ENCODE measurements at regions not wholly inside any gene's neighbourhood (a gene's known extent, or its start where the extent isn't known, plus 50 kb on each side); places are given as distances from the start of the nearest gene placed in this dataset.

- H4K20me1 ChIP-seq (replicated peaks in 1 of 2; ENCODE audit: control insufficient read depth in 1 of 2, insufficient read depth in 2 of 2, low read length in 2 of 2): no peaks in the 10 kb centered on the region
- no peak overlapping the region for H4K8ac ChIP-seq (ENCODE audit: extremely low read depth, insufficient read depth, low read length)
- DNase-seq (ENCODE audit: low read depth in 1 of 2, low spot score in 2 of 2) (no peak), FAIRE-seq (no peak)
- H3K4me1 ChIP-seq (replicated peaks in 1 of 4; ENCODE audit: control insufficient read depth in 3 of 4, insufficient read depth in 4 of 4, low read length in 3 of 4): no peaks in the 10 kb centered on the region
- no peak overlapping the region for H3K4ac ChIP-seq (replicated peaks; ENCODE audit: insufficient read length, low read depth, low read length)
- no peak for TF ChIP-seq EP300 (IDR thresholded peaks at IDR 0.05; ENCODE audit: borderline replicate concordance in 1 of 2, low read depth in 2 of 2, low read length in 2 of 2)
- no peak for TF ChIP-seq SP1 (IDR thresholded peaks at IDR 0.05; ENCODE audit: low read depth, low read length)
- no peak for TF ChIP-seq RBBP5 (IDR thresholded peaks at IDR 0.05; ENCODE audit: borderline replicate concordance, low read depth, low read length)
- no peak for TF ChIP-seq SIX5 (IDR thresholded peaks at IDR 0.05; ENCODE audit: low read depth, low read length)
- TF ChIP-seq KDM1A (IDR thresholded peaks at IDR 0.05; ENCODE audit: borderline replicate concordance, low read length): no peak
- no peak for TF ChIP-seq ASH2L (IDR thresholded peaks at IDR 0.05; ENCODE audit: low read length)
- TF ChIP-seq GTF2F1 (IDR thresholded peaks at IDR 0.05; ENCODE audit: borderline replicate concordance, low read depth, low read length): no peak
- no peak for TF ChIP-seq HDAC6 (IDR thresholded peaks at IDR 0.05; ENCODE audit: low read depth, low read length)
- TF ChIP-seq EZH2 (IDR thresholded peaks at IDR 0.05; ENCODE audit: low read depth, low read length, severe bottlenecking): no peak
- TF ChIP-seq TCF12 (IDR thresholded peaks at IDR 0.05; ENCODE audit: low read depth, low read length): no peak
- TF ChIP-seq CREB1 (IDR thresholded peaks at IDR 0.05): no peak
- TF ChIP-seq SIN3A (conservative IDR thresholded peaks at IDR 0.05 in 1 of 2, IDR thresholded peaks at IDR 0.05 in 1 of 2; ENCODE audit: low read depth in 1 of 2, low read length in 2 of 2): no peak
- no peak for TF ChIP-seq SIRT6 (IDR thresholded peaks at IDR 0.05; ENCODE audit: low read length)
- TF ChIP-seq GABPA (IDR thresholded peaks at IDR 0.05; ENCODE audit: borderline replicate concordance, insufficient read depth, low read length): no peak
- no peak overlapping the region for H3K27ac ChIP-seq (ENCODE audit: low read depth, low read length)
- H2BK12ac ChIP-seq (ENCODE audit: low read depth, low read length): no peak overlapping the region
- H4K5ac ChIP-seq (ENCODE audit: insufficient read length, low read depth, low read length): no peak overlapping the region
- H3K56ac ChIP-seq (replicated peaks; ENCODE audit: insufficient read length, low read depth, low read length): no peak overlapping the region
- no peaks in the 10 kb centered on the region for H3K23me2 ChIP-seq (ENCODE audit: low read depth, low read length)
- H2BK5ac ChIP-seq (ENCODE audit: low read depth, low read length): no peak overlapping the region
- 95% methylated on average over 2 of the region's 2 CpGs; no CpG with 5 or more reads in 1 of the 2 experiments for WGBS, 2 experiments (ENCODE audit: extremely low coverage in 1 of 2, insufficient coverage in 1 of 2, insufficient read length in 1 of 2, insufficient replicate concordance in 2 of 2, low coverage in 1 of 2, low lambda C conversion rate in 2 of 2, missing lambda C conversion rate in 1 of 2)
- no peaks in the 10 kb centered on the region for H3K36me3 ChIP-seq (ENCODE audit: control insufficient read depth in 2 of 4, insufficient read depth in 4 of 4, low read length in 3 of 4)
- H2AK5ac ChIP-seq (ENCODE audit: low read depth, low read length): no peak overlapping the region
- no peak overlapping the region for H3K4me3 ChIP-seq (ENCODE audit: extremely low read depth in 1 of 4, insufficient read depth in 2 of 4, low read depth in 3 of 4, low read length in 4 of 4)
- no peaks in the 10 kb centered on the region for H3K79me2 ChIP-seq (ENCODE audit: control insufficient read depth in 1 of 2, insufficient read depth in 2 of 2, low read length in 2 of 2)
- no peaks in the 10 kb centered on the region for H3K79me1 ChIP-seq (ENCODE audit: low read depth, low read length)
- H3K9ac ChIP-seq (replicated peaks in 1 of 4; ENCODE audit: extremely low read depth in 1 of 4, low read depth in 3 of 4, low read length in 3 of 4): no peak overlapping the region
- no peaks in the 10 kb centered on the region; a peak in 1 of 7 replicates for H3K27me3 ChIP-seq (replicated peaks in 1 of 4; ENCODE audit: control insufficient read depth in 3 of 4, extremely low read depth in 1 of 4, insufficient read depth in 3 of 4, low read length in 3 of 4)
- CTCF ChIA-PET (ENCODE audit: partially characterized antibody): no interaction called here
- no peak overlapping the region for H2BK15ac ChIP-seq (ENCODE audit: low read length)
- no peak overlapping the region for H3K23ac ChIP-seq (ENCODE audit: insufficient read length)
- H2BK20ac ChIP-seq (ENCODE audit: low read length): no peak overlapping the region
- H3K18ac ChIP-seq (ENCODE audit: extremely low read depth, low read length): no peak overlapping the region
- H4K91ac ChIP-seq (replicated peaks; ENCODE audit: insufficient read length, low read length): no peak overlapping the region
- H3K4me2 ChIP-seq (ENCODE audit: insufficient read depth in 1 of 2, low read depth in 2 of 2, low read length in 2 of 2): no peak overlapping the region
- POLR2A ChIA-PET (ENCODE audit: partially characterized antibody): no interaction called here
- H2BK120ac ChIP-seq (replicated peaks; ENCODE audit: low read depth, low read length): no peak overlapping the region
- H3K9me3 ChIP-seq (ENCODE audit: insufficient read depth in 2 of 2, low read depth in 1 of 2, low read length in 1 of 2): no peaks in the 10 kb centered on the region
- no peak overlapping the region for H2AFZ ChIP-seq (ENCODE audit: low read length)
- no peak overlapping the region for H3K14ac ChIP-seq (ENCODE audit: insufficient read length)
Measured at GRCh38 chr3:124172283-124172682, 180.4 kb upstream of the ROPN1 start.
